ENCODE measurements at regions not wholly inside any gene's neighbourhood (a gene's known extent, or its start where the extent isn't known, plus 50 kb on each side); places are given as distances from the start of the nearest gene placed in this dataset.

DNA sequence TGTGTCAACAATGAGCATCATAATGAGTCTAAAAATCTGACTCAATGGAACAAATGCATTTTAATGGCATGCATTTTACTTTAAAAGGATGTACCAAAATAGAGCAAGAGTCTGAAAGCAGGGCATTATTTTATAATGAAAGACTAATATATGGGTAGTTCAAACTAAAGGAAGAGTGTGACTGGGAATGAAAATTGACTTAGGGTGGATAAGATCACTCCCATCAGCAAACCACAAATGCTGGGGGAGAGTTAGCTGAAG is 114.7 kb downstream of the SOX4 start:
- TF ChIP-seq, protein P1, sequence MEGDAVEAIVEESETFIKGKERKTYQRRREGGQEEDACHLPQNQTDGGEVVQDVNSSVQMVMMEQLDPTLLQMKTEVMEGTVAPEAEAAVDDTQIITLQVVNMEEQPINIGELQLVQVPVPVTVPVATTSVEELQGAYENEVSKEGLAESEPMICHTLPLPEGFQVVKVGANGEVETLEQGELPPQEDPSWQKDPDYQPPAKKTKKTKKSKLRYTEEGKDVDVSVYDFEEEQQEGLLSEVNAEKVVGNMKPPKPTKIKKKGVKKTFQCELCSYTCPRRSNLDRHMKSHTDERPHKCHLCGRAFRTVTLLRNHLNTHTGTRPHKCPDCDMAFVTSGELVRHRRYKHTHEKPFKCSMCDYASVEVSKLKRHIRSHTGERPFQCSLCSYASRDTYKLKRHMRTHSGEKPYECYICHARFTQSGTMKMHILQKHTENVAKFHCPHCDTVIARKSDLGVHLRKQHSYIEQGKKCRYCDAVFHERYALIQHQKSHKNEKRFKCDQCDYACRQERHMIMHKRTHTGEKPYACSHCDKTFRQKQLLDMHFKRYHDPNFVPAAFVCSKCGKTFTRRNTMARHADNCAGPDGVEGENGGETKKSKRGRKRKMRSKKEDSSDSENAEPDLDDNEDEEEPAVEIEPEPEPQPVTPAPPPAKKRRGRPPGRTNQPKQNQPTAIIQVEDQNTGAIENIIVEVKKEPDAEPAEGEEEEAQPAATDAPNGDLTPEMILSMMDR (IDR thresholded peaks at IDR 0.05; ENCODE audit: low read depth, low read length, poor library complexity, severe bottlenecking) = no peak
- no peak for TF ChIP-seq EZH2phosphoT487 (IDR thresholded peaks at IDR 0.05; ENCODE audit: borderline replicate concordance, low read length)

All from DOHH2 (cell line).